ENCODE measurements at regions not wholly inside any gene's neighbourhood (a gene's known extent, or its start where the extent isn't known, plus 50 kb on each side); places are given as distances from the start of the nearest gene placed in this dataset.

GRCh38 chr2:75278314-75278713 lies 79.0 kb upstream of the TACR1 start:
- Mint-ChIP-seq H3K36me3 (ENCODE audit: low read depth) (no peaks in the 10 kb centered on the region), H3K4me3 (no peak overlapping the region), H3K27ac (no peak overlapping the region), H3K4me1 (no peaks in the 10 kb centered on the region), H3K9me3 (peaks cover 2% of the 10 kb centered on the region), H3K27me3 (peaks cover under 1% of the 10 kb centered on the region)
- DNase-seq = no peak
- ChIA-PET CTCF (no interaction called here), POLR2A (no interaction called here)

- ChIA-PET CTCF (interaction anchor here (0.7 kb wide), 2 partner anchors 30 to 316 kb away, joined by 3 read pairs; no protein-coding TSS in a partner anchor), POLR2A (no interaction called here)
- Mint-ChIP-seq H3K4me1 (no peaks in the 10 kb centered on the region), H3K27me3 (peaks cover 4% of the 10 kb centered on the region), H3K9me3 (no peaks in the 10 kb centered on the region), H3K36me3 (ENCODE audit: low read depth) (no peaks in the 10 kb centered on the region), H3K27ac (no peak overlapping the region), H3K4me3 (no peak overlapping the region)
- DNase-seq = no peak
Observed at GRCh38 chr2:75277111-75277510, 77.8 kb upstream of the TACR1 start.

- H3K27ac Mint-ChIP-seq = no peak overlapping the region
- peaks cover 4% of the 10 kb centered on the region for H3K27me3 Mint-ChIP-seq
- POLR2A ChIA-PET = no interaction called here
- CTCF ChIA-PET = interaction anchor here (0.5 to 1.6 kb wide), 3 partner anchors 9 to 371 kb away, joined by 3 read pairs; no protein-coding TSS in a partner anchor
- no peaks in the 10 kb centered on the region for H3K9me3 Mint-ChIP-seq
- H3K4me3 Mint-ChIP-seq = no peak overlapping the region
- no peak for DNase-seq
- H3K36me3 Mint-ChIP-seq (ENCODE audit: low read depth) = no peaks in the 10 kb centered on the region
- no peaks in the 10 kb centered on the region for H3K4me1 Mint-ChIP-seq
Observed at GRCh38 chr2:75276093-75277029, 77.0 kb upstream of the TACR1 start.

DNA sequence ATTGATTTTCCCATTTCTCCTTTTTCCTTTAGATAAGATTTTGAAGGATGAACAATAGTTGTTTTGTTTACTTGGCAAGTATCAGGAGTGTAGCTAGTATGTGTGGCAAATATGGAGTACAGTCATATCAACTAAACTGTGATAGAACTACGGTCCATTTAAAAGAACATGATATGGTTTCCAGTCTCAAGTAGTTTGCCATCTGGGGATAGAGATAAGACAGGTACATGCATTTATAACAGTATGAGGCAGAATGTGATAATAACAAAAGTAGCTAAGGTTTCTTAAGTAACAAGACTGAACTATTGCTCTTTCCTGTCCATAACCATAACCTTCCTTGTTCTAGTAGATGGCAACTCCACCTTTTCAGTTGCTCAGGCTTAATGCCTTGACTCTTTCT lies 75.6 kb upstream of the TACR1 start:
- Mint-ChIP-seq H3K27me3 (peaks cover 4% of the 10 kb centered on the region), H3K4me3 (no peak overlapping the region), H3K27ac (no peak overlapping the region), H3K4me1 (no peaks in the 10 kb centered on the region), H3K9me3 (no peaks in the 10 kb centered on the region), H3K36me3 (ENCODE audit: low read depth) (no peaks in the 10 kb centered on the region)
- DNase-seq = no peak
- ChIA-PET CTCF (interaction anchor here (1.6 kb wide), 1 partner anchor 8 kb away, joined by 3 read pairs; no protein-coding TSS in a partner anchor), POLR2A (no interaction called here)

DNA sequence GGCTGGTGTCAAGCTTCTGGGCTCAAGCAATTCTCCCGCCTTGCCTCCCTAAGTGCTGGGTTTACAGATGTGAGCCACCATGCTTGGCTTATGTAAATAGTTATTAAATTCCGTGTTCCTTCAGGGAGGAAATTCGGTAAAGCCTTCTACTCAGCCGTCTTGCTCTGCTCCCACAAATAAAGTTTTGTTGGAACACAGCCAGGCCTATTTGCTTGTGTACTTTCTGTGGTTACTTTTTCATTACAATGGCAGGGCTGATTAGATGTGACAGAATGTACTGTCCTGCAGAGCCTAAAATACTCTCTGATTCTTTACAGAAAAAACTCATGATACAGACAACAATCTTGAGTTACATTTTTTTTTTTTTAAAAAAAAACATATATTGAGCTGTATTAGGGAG lies 68.8 kb upstream of the TACR1 start:
- ChIA-PET POLR2A (no interaction called here), CTCF (no interaction called here)
- H3K27ac Mint-ChIP-seq = no peak overlapping the region
- no peak for DNase-seq
- H3K4me1 Mint-ChIP-seq = no peaks in the 10 kb centered on the region
- peaks cover 2% of the 10 kb centered on the region for H3K9me3 Mint-ChIP-seq
- H3K4me3 Mint-ChIP-seq = no peak overlapping the region
- H3K36me3 Mint-ChIP-seq (ENCODE audit: low read depth) = no peaks in the 10 kb centered on the region
- peaks cover 2% of the 10 kb centered on the region for H3K27me3 Mint-ChIP-seq

DNA sequence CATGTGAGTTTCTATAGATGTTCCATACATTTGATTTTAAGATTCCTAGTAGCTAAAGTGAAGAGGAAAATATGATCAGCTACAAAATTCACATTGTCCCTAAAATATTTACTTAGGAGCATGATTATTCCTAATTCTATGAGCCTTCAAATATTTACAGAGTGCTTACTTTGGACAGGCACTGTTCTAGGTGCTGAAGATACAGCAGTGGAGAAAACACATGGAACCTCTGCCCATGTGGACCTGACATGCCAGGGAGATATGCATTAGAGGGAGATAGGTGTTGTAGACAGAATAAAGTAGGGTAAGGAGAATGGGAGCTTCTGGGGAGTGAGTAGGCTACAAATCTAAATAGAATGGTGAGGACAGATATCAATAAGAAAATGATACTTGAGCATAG lies 62.6 kb upstream of the TACR1 start:
- ChIA-PET CTCF (no interaction called here), POLR2A (no interaction called here)
- Mint-ChIP-seq H3K27me3 (peaks cover 2% of the 10 kb centered on the region), H3K27ac (no peak overlapping the region), H3K36me3 (ENCODE audit: low read depth) (no peaks in the 10 kb centered on the region), H3K4me1 (no peaks in the 10 kb centered on the region), H3K9me3 (peaks cover 6% of the 10 kb centered on the region), H3K4me3 (no peak overlapping the region)
- no peak for DNase-seq

DNA sequence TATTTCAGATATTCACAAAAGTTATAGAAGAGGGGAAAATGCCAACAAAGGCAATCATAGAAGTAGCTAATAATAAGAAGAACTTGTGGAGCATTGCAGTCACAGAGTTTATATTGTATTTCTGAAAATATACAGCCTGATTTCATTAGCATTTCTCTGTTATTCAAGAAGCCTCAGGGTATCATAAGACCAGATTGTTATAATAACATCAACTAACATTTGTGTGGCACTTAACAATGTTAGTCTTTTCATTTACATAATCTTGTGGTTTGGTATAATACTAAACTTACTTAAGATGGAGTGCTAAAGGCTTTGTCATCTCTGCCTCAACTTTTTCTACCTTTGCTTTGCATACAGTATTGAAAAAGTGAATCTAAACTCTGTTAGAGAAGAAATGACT lies 61.6 kb upstream of the TACR1 start:
- Mint-ChIP-seq H3K27ac (no peak overlapping the region), H3K9me3 (peaks cover 6% of the 10 kb centered on the region), H3K4me1 (no peaks in the 10 kb centered on the region), H3K4me3 (no peak overlapping the region), H3K27me3 (peaks cover 2% of the 10 kb centered on the region), H3K36me3 (ENCODE audit: low read depth) (no peaks in the 10 kb centered on the region)
- CTCF ChIA-PET = no interaction called here
- POLR2A ChIA-PET = no interaction called here
- no peak for DNase-seq

DNA sequence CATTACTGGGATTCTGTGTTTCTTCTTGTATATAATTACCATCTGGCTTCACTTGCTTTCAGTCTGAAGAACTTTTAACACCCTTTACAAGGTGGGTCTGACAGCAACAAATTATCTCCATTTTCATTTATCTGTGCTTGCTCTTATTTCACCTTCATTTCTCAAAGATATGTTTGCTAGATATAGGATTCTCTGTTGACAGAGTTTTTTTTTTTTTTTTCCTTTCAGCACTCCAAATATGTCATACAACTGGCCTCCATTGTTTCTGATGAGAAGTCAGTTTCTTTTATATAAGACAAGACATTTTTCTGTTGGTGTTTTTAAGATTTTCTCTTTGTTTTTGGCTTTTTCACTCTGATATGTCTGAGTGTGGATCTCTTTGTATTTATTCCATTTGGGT lies 59.3 kb upstream of the TACR1 start:
- peaks cover 6% of the 10 kb centered on the region for H3K9me3 Mint-ChIP-seq
- peaks cover 2% of the 10 kb centered on the region for H3K27me3 Mint-ChIP-seq
- no peaks in the 10 kb centered on the region for H3K36me3 Mint-ChIP-seq (ENCODE audit: low read depth)
- ChIA-PET CTCF (no interaction called here), POLR2A (no interaction called here)
- H3K4me3 Mint-ChIP-seq = no peak overlapping the region
- no peaks in the 10 kb centered on the region for H3K4me1 Mint-ChIP-seq
- no peak overlapping the region for H3K27ac Mint-ChIP-seq
- DNase-seq = no peak

DNA sequence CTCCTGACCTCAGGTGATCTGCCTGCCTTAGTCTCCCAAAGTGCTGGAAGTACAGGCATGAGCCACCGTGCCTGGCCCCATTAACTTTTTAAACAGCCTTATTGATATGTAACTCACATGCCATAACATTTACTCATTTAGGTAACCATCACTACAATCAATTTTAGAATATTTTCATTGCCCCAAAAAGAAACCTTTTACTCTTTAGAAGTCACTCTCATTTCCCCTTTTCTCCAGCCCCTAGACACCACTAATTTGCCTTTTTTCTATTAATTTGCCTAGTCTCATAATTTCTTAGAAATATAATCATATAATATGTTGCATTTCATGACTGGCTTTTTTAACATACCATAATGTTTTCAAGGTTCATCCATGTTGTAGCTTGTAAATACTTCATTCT lies 57.2 kb upstream of the TACR1 start:
- ChIA-PET CTCF (no interaction called here), POLR2A (no interaction called here)
- Mint-ChIP-seq H3K27ac (no peak overlapping the region), H3K4me3 (no peak overlapping the region), H3K36me3 (ENCODE audit: low read depth) (no peaks in the 10 kb centered on the region), H3K27me3 (no peaks in the 10 kb centered on the region), H3K4me1 (no peaks in the 10 kb centered on the region), H3K9me3 (peaks cover 6% of the 10 kb centered on the region)
- no peak for DNase-seq

DNA sequence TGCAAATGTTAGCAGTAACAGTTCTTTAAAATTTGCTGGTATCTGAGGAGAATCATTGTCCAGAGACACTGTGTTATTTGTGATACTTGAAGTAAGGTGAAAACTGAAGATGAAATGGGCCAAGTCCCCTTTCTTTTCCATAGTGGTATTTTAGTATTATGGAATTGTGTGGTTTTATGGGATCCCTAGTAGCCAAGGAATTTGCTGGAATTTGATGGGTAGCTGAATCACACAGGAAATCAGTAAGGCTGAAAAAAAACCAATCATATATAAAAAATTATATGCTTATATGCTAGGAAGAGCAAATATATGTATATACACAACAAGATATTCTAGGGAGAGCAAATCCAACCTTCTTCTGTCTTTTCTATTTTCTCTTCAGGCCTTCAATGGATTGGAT lies 54.2 kb upstream of the TACR1 start:
- Mint-ChIP-seq H3K4me3 (no peak overlapping the region), H3K36me3 (ENCODE audit: low read depth) (no peaks in the 10 kb centered on the region), H3K9me3 (peaks cover 6% of the 10 kb centered on the region), H3K4me1 (no peaks in the 10 kb centered on the region), H3K27ac (no peak overlapping the region), H3K27me3 (no peaks in the 10 kb centered on the region)
- ChIA-PET POLR2A (no interaction called here), CTCF (no interaction called here)
- DNase-seq = no peak

GRCh38 chr2:75251896-75252295 lies 52.6 kb upstream of the TACR1 start:
- Mint-ChIP-seq H3K9me3 (peaks cover 3% of the 10 kb centered on the region), H3K27ac (no peak overlapping the region), H3K27me3 (no peaks in the 10 kb centered on the region), H3K4me3 (no peak overlapping the region), H3K4me1 (no peaks in the 10 kb centered on the region), H3K36me3 (ENCODE audit: low read depth) (no peaks in the 10 kb centered on the region)
- no peak for DNase-seq
- CTCF ChIA-PET = no interaction called here
- POLR2A ChIA-PET = no interaction called here
